ENCODE measurements at regions not wholly inside any gene's neighbourhood (a gene's known extent, or its start where the extent isn't known, plus 50 kb on each side); places are given as distances from the start of the nearest gene placed in this dataset.
A peak's percentile ranks its signal among the peaks of the same experiment; 100 is the strongest.

DNA sequence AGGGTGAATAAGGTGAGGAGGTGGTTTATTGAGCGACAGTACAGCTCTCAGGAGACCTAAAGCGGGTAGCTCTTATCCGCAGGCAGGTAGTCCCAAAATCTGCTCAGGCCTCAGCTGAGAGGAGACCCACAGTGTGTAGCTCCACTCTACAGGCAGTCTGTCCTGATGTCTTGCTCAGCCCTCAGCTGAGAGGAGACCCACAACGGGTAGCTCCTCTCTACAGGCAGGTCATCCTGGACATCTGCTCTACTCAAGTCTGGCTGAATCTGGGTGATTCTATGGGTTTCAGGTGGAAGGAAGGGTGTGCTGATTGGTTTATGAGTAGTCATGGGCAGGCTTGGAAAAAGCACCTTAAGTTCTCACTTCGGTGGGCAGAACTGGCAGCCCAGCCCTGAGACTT, 55.6 kb upstream of the ABCB5 start:
- CTCF ChIA-PET: no interaction called here
- no peak for ATAC-seq
- H3K36me3 ChIP-seq (ENCODE audit: low read depth, low read length): no peaks in the 10 kb centered on the region

DNA sequence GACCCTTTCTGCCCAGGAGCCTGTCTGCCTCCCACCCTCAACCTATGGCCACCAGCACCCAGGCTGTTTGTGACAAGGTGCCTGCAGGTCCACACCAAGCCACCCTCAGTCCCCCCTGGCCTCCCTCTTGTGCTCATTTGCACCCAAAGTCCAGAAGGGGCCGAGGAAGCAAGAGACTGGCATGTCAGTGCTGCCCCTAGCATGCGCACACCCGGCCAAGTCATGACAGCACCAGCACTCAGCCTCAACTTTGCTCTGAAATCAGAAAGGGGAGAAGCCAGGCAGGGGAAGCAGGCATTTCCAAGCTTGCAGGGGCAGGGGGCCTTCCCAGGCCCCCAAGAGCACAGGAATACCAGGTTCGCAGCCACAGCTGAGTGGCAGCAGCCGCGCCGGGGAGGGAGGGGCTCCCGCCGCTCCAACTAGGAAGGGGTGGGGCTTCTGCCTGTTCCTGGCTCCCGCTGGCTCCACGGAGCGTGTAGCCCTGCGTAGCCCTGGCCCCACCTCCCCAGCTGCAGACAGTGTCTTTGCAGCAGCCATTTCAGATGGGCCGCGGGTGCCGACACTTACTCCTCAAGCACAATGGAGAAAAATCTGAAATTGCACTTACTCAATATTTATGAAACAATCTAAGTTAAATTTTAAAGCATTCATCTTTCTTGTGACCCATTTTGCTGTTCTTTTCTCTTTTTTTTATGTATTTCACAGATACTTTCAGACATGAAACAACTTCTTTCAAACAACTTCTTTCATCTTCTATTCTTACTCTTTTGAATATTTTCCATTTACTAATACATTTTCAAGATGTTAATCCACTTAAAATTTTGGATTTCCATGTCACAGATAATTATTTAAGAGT, 54.9 kb upstream of the ABCB5 start:
- no peaks in the 10 kb centered on the region for H4K20me1 ChIP-seq (ENCODE audit: low read length)
- intact Hi-C loops (cut with micrococcal nuclease): no loop called here
- H3F3A ChIP-seq (ENCODE audit: low read length, unreplicated experiment): no peaks in the 10 kb centered on the region
- peak overlapping the region; percentile 62 for H3K9ac ChIP-seq (ENCODE audit: low read length)
- peak overlapping the region; percentile 14 for H3K4me2 ChIP-seq (ENCODE audit: low read length)
- no peaks in the 10 kb centered on the region for H3K9me2 ChIP-seq (replicated peaks; ENCODE audit: low read length)
- TF ChIP-seq EZH2phosphoT487 (IDR thresholded peaks at IDR 0.05; ENCODE audit: borderline replicate concordance, low read length) (no peak), EZH2 (IDR thresholded peaks at IDR 0.05; ENCODE audit: low read length, unreplicated experiment) (no peak)
- TF ChIP-seq, protein P1, sequence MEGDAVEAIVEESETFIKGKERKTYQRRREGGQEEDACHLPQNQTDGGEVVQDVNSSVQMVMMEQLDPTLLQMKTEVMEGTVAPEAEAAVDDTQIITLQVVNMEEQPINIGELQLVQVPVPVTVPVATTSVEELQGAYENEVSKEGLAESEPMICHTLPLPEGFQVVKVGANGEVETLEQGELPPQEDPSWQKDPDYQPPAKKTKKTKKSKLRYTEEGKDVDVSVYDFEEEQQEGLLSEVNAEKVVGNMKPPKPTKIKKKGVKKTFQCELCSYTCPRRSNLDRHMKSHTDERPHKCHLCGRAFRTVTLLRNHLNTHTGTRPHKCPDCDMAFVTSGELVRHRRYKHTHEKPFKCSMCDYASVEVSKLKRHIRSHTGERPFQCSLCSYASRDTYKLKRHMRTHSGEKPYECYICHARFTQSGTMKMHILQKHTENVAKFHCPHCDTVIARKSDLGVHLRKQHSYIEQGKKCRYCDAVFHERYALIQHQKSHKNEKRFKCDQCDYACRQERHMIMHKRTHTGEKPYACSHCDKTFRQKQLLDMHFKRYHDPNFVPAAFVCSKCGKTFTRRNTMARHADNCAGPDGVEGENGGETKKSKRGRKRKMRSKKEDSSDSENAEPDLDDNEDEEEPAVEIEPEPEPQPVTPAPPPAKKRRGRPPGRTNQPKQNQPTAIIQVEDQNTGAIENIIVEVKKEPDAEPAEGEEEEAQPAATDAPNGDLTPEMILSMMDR (conservative IDR thresholded peaks at IDR 0.05; ENCODE audit: low read depth, low read length): no peak
- CTCF ChIA-PET: no interaction called here
- DNase-seq (no peak), ATAC-seq (no peak)
- H3K4me1 ChIP-seq (ENCODE audit: insufficient read depth, low read length): peaks cover 29% of the 10 kb centered on the region
- BruUV-seq (replicated peaks): no TSS peak
- no peaks in the 10 kb centered on the region for H3K36me3 ChIP-seq (ENCODE audit: low read depth, low read length)
- POLR2A ChIA-PET (ENCODE audit: unreplicated experiment): interaction anchor here (0.5 kb wide), 1 partner anchor 18 kb away, joined by 3 read pairs; no protein-coding TSS in a partner anchor
- H3K79me2 ChIP-seq (ENCODE audit: low read length): no peaks in the 10 kb centered on the region
- H2AFZ ChIP-seq (ENCODE audit: low read length): no peak overlapping the region
- H3K9me3 ChIP-seq (ENCODE audit: low read length): no peaks in the 10 kb centered on the region
- no peaks in the 10 kb centered on the region for H3K27me3 ChIP-seq (ENCODE audit: low read length)
- H3K27ac ChIP-seq (ENCODE audit: low read length): peak overlapping the region; percentile 98
- H3K4me3 ChIP-seq (ENCODE audit: low read length): no peak overlapping the region

More for the DNA sequence above, 55.6 kb upstream of the ABCB5 start:
- intact Hi-C loops (cut with micrococcal nuclease): no loop called here
- H4K20me1 ChIP-seq (ENCODE audit: low read length): no peaks in the 10 kb centered on the region
- no TSS peak for BruUV-seq (replicated peaks)
- POLR2A ChIA-PET (ENCODE audit: unreplicated experiment): interaction anchor here (0.5 kb wide), 1 partner anchor 19 kb away, joined by 3 read pairs; no protein-coding TSS in a partner anchor
- H3K4me3 ChIP-seq (ENCODE audit: low read length): no peak overlapping the region
- TF ChIP-seq EZH2 (IDR thresholded peaks at IDR 0.05; ENCODE audit: low read length, unreplicated experiment) (no peak), EZH2phosphoT487 (IDR thresholded peaks at IDR 0.05; ENCODE audit: borderline replicate concordance, low read length) (no peak)
- TF ChIP-seq, protein P1 (conservative IDR thresholded peaks at IDR 0.05; ENCODE audit: low read depth, low read length): no peak
- no peak overlapping the region for H2AFZ ChIP-seq (ENCODE audit: low read length)
- H3K79me2 ChIP-seq (ENCODE audit: low read length): no peaks in the 10 kb centered on the region
- no peaks in the 10 kb centered on the region for H3F3A ChIP-seq (ENCODE audit: low read length, unreplicated experiment)
- H3K4me2 ChIP-seq (ENCODE audit: low read length): no peak overlapping the region
- H3K9me2 ChIP-seq (replicated peaks; ENCODE audit: low read length): no peaks in the 10 kb centered on the region
- H3K4me1 ChIP-seq (ENCODE audit: insufficient read depth, low read length): peaks cover 29% of the 10 kb centered on the region
- no peak overlapping the region for H3K9ac ChIP-seq (ENCODE audit: low read length)
- DNase-seq: no peak
- no peaks in the 10 kb centered on the region for H3K27me3 ChIP-seq (ENCODE audit: low read length)
- no peak overlapping the region for H3K27ac ChIP-seq (ENCODE audit: low read length)
- H3K9me3 ChIP-seq (ENCODE audit: low read length): no peaks in the 10 kb centered on the region

DNA sequence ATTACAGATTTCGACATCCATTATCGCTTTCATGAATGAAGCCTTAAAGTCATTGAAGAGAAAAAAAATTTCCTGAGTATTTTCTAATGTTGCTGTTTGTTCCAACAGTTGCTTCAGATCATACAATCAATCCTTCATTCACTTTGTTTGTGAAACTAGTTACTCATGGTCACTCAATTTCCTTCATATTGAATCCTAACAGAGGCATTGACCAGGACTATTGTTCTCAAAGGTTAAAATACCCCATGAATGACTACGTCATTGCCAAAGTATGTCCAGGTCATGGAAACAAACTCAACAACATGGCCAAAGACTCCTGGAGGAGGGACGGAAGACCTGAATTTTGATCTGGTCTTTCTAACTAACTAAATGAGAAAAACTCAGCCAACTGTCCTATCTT, 54.0 kb upstream of the ABCB5 start:
- peak overlapping the region; percentile 78 for H3K9ac ChIP-seq (ENCODE audit: low read length)
- TF ChIP-seq, protein P1 (conservative IDR thresholded peaks at IDR 0.05; ENCODE audit: low read depth, low read length): no peak
- TF ChIP-seq EZH2 (IDR thresholded peaks at IDR 0.05; ENCODE audit: low read length, unreplicated experiment): no peak
- TF ChIP-seq EZH2phosphoT487 (IDR thresholded peaks at IDR 0.05; ENCODE audit: borderline replicate concordance, low read length): no peak
- DNase-seq (peak; percentile 64), ATAC-seq (peak; percentile 41)
- no peaks in the 10 kb centered on the region for H3K9me2 ChIP-seq (replicated peaks; ENCODE audit: low read length)
- no peaks in the 10 kb centered on the region for H3K79me2 ChIP-seq (ENCODE audit: low read length)
- POLR2A ChIA-PET (ENCODE audit: unreplicated experiment): no interaction called here
- no TSS peak for BruUV-seq (replicated peaks)
- CTCF ChIA-PET: no interaction called here
- peak overlapping the region; percentile 98 for H3K27ac ChIP-seq (ENCODE audit: low read length)
- no peaks in the 10 kb centered on the region for H3F3A ChIP-seq (ENCODE audit: low read length, unreplicated experiment)
- no peak overlapping the region for H3K4me3 ChIP-seq (ENCODE audit: low read length)
- H3K4me1 ChIP-seq (ENCODE audit: insufficient read depth, low read length): peaks cover 29% of the 10 kb centered on the region
- H3K27me3 ChIP-seq (ENCODE audit: low read length): no peaks in the 10 kb centered on the region
- H4K20me1 ChIP-seq (ENCODE audit: low read length): no peaks in the 10 kb centered on the region
- no peaks in the 10 kb centered on the region for H3K36me3 ChIP-seq (ENCODE audit: low read depth, low read length)
- intact Hi-C loops (cut with micrococcal nuclease): no loop called here
- no peaks in the 10 kb centered on the region for H3K9me3 ChIP-seq (ENCODE audit: low read length)
- peak overlapping the region; percentile 14 for H3K4me2 ChIP-seq (ENCODE audit: low read length)
- no peak overlapping the region for H2AFZ ChIP-seq (ENCODE audit: low read length)
